ENCODE measurements at regions not wholly inside any gene's neighbourhood (a gene's known extent, or its start where the extent isn't known, plus 50 kb on each side); places are given as distances from the start of the nearest gene placed in this dataset.

DNA sequence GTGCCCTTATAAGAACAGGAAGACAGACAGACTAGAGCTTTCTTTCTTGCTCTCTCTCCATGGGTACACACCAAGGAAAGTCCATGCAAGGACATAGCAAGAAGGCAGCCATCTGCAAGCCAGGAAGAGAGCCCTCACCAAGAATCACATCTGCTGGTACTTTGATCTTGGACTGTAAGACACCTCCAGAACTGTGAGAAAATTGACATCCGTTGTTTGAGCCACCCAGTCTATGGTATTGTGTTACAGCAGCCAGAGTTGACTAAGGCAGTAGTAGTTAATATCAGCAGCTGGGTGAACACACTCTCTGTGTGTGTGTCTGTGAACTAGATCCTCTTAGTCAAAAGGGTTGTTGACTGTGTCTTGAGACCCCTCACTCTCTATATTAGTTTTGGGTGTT lies 53.8 kb upstream of the PPP2R5A start:
- H2AFZ ChIP-seq (ENCODE audit: low read depth, low read length): no peak overlapping the region
- H3K79me2 ChIP-seq (ENCODE audit: control insufficient read depth, insufficient read depth, low read length): no peaks in the 10 kb centered on the region
- DNase-seq (ENCODE audit: low read depth, low spot score): no peak
- CTCF ChIA-PET: interaction anchor here (0.7 to 1.4 kb wide), 3 partner anchors 11 to 161 kb away, joined by 3 to 6 read pairs (median 4); no protein-coding TSS in a partner anchor
- no peaks in the 10 kb centered on the region for H3K9me1 ChIP-seq (replicated peaks; ENCODE audit: control insufficient read depth, extremely low read depth, insufficient read depth, low read length)
- H3K9ac ChIP-seq (replicated peaks; ENCODE audit: extremely low read depth, insufficient read depth, low read length): no peak overlapping the region
- intact Hi-C loops (cut with micrococcal nuclease) (no loop called here), dilution Hi-C loops (cut with MboI; ENCODE audit: extremely low pct_ligation_motif_present, low sequenced_read_pairs) (no loop called here)
- H3K27ac ChIP-seq (ENCODE audit: insufficient read depth, low read depth, low read length): no peak overlapping the region
- H3K27me3 ChIP-seq (ENCODE audit: control insufficient read depth in 2 of 2, insufficient read depth in 2 of 2, low read length in 2 of 2): peaks cover 2 to 6% of the 10 kb centered on the region in 2 experiments
- FAIRE-seq: no peak
- POLR2A ChIA-PET: no interaction called here
- H3K4me3 ChIP-seq (replicated peaks in 1 of 3; ENCODE audit: insufficient read depth in 1 of 3, low read depth in 1 of 3, low read length in 3 of 3): no peak overlapping the region
- no peak overlapping the region for H3K4me2 ChIP-seq (ENCODE audit: insufficient read depth, low read length)
- H3K36me3 ChIP-seq (ENCODE audit: control insufficient read depth in 2 of 2, extremely low read depth in 1 of 2, insufficient read depth in 2 of 2, low read length in 2 of 2): no peaks in the 10 kb centered on the region
- BruUV-seq (replicated peaks): no TSS peak
- peaks cover 8% of the 10 kb centered on the region for H3K4me1 ChIP-seq (ENCODE audit: control insufficient read depth, extremely low read depth, insufficient read depth, low read length)
- TF ChIP-seq JUN (IDR thresholded peaks at IDR 0.05; ENCODE audit: borderline replicate concordance, insufficient read depth, insufficient read length, low read depth) (no peak), EZH2 (IDR thresholded peaks at IDR 0.05; ENCODE audit: borderline replicate concordance, low read depth, low read length, severe bottlenecking) (no peak)
- TF ChIP-seq, protein P1, sequence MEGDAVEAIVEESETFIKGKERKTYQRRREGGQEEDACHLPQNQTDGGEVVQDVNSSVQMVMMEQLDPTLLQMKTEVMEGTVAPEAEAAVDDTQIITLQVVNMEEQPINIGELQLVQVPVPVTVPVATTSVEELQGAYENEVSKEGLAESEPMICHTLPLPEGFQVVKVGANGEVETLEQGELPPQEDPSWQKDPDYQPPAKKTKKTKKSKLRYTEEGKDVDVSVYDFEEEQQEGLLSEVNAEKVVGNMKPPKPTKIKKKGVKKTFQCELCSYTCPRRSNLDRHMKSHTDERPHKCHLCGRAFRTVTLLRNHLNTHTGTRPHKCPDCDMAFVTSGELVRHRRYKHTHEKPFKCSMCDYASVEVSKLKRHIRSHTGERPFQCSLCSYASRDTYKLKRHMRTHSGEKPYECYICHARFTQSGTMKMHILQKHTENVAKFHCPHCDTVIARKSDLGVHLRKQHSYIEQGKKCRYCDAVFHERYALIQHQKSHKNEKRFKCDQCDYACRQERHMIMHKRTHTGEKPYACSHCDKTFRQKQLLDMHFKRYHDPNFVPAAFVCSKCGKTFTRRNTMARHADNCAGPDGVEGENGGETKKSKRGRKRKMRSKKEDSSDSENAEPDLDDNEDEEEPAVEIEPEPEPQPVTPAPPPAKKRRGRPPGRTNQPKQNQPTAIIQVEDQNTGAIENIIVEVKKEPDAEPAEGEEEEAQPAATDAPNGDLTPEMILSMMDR (IDR thresholded peaks at IDR 0.05; ENCODE audit: extremely low read depth in 1 of 2, insufficient read depth in 1 of 2, low read depth in 1 of 2, low read length in 2 of 2): no peak
- H3K9me3 ChIP-seq (replicated peaks; ENCODE audit: control insufficient read depth, insufficient read depth, low read length): no peaks in the 10 kb centered on the region
- no peaks in the 10 kb centered on the region for H4K20me1 ChIP-seq (replicated peaks; ENCODE audit: control insufficient read depth, extremely low read depth, insufficient read depth, low read length)

DNA sequence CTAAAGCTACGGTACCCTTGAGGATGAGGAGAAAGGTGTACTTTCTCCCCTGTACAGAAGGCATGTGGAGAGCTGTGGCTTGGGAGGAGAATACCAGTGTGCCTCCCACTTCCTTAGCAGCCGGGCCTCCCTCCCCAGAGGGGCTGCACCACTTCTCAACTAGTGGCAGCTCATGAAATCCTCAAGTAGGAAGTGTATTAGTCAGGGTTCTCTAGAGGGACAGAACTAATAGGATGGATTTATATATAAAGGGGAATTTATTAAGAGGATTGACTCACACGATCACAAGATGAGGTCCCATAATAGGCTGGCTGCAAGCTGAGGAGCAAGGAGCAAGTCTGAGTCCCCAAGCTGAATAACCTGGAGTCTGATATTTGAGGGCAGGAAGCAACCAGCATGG lies 53.1 kb upstream of the PPP2R5A start:
- no peaks in the 10 kb centered on the region for H3K9me1 ChIP-seq (replicated peaks; ENCODE audit: control insufficient read depth, extremely low read depth, insufficient read depth, low read length)
- CTCF ChIA-PET: interaction anchor here (0.7 to 1.1 kb wide), 2 partner anchors 10 to 34 kb away, joined by 3 to 4 read pairs; no protein-coding TSS in a partner anchor
- no peak overlapping the region for H3K4me2 ChIP-seq (ENCODE audit: insufficient read depth, low read length)
- no peaks in the 10 kb centered on the region for H3K9me3 ChIP-seq (replicated peaks; ENCODE audit: control insufficient read depth, insufficient read depth, low read length)
- intact Hi-C loops (cut with micrococcal nuclease): no loop called here
- H3K27me3 ChIP-seq (ENCODE audit: control insufficient read depth in 2 of 2, insufficient read depth in 2 of 2, low read length in 2 of 2): peaks cover 2 to 5% of the 10 kb centered on the region in 2 experiments
- no peak overlapping the region for H3K27ac ChIP-seq (ENCODE audit: insufficient read depth, low read depth, low read length)
- no peaks in the 10 kb centered on the region for H3K79me2 ChIP-seq (ENCODE audit: control insufficient read depth, insufficient read depth, low read length)
- no peak overlapping the region for H2AFZ ChIP-seq (ENCODE audit: low read depth, low read length)
- no peak for FAIRE-seq
- no peaks in the 10 kb centered on the region for H3K36me3 ChIP-seq (ENCODE audit: control insufficient read depth in 2 of 2, extremely low read depth in 1 of 2, insufficient read depth in 2 of 2, low read length in 2 of 2)
- POLR2A ChIA-PET: no interaction called here
- dilution Hi-C loops (cut with MboI; ENCODE audit: extremely low pct_ligation_motif_present, low sequenced_read_pairs): no loop called here
- TF ChIP-seq, protein P1 (IDR thresholded peaks at IDR 0.05; ENCODE audit: extremely low read depth in 1 of 2, insufficient read depth in 1 of 2, low read depth in 1 of 2, low read length in 2 of 2): no peak
- TF ChIP-seq FOS (IDR thresholded peaks at IDR 0.05; ENCODE audit: borderline replicate concordance, insufficient read depth, low read length): no peak
- TF ChIP-seq MAX (IDR thresholded peaks at IDR 0.05; ENCODE audit: insufficient read depth, insufficient read length): no peak
- no peak for TF ChIP-seq JUN (IDR thresholded peaks at IDR 0.05; ENCODE audit: borderline replicate concordance, insufficient read depth, insufficient read length, low read depth)
- TF ChIP-seq GATA2 (IDR thresholded peaks at IDR 0.05; ENCODE audit: insufficient read depth, insufficient read length, low read depth, low read length): no peak
- no peak for TF ChIP-seq POLR2AphosphoS5 (IDR thresholded peaks at IDR 0.05; ENCODE audit: insufficient read depth, low read depth, low read length)
- TF ChIP-seq POLR2A (IDR thresholded peaks at IDR 0.05; ENCODE audit: low read depth, low read length): no peak
- TF ChIP-seq EZH2 (IDR thresholded peaks at IDR 0.05; ENCODE audit: borderline replicate concordance, low read depth, low read length, severe bottlenecking): no peak
- TF ChIP-seq MYC (IDR thresholded peaks at IDR 0.05; ENCODE audit: low read depth, low read length): no peak
- H3K4me3 ChIP-seq (replicated peaks in 1 of 3; ENCODE audit: insufficient read depth in 1 of 3, low read depth in 1 of 3, low read length in 3 of 3): no peak overlapping the region
- no peaks in the 10 kb centered on the region for H4K20me1 ChIP-seq (replicated peaks; ENCODE audit: control insufficient read depth, extremely low read depth, insufficient read depth, low read length)
- BruUV-seq (replicated peaks): no TSS peak
- H3K9ac ChIP-seq (replicated peaks; ENCODE audit: extremely low read depth, insufficient read depth, low read length): no peak overlapping the region
- H3K4me1 ChIP-seq (ENCODE audit: control insufficient read depth, extremely low read depth, insufficient read depth, low read length): peaks cover 8% of the 10 kb centered on the region
- no peak for DNase-seq (ENCODE audit: low read depth, low spot score)
